ENCODE measurements at regions not wholly inside any gene's neighbourhood (a gene's known extent, or its start where the extent isn't known, plus 50 kb on each side); places are given as distances from the start of the nearest gene placed in this dataset.

- TF ChIP-seq ATF3 (IDR thresholded peaks at IDR 0.05) (no peak), EGR1 (IDR thresholded peaks at IDR 0.05; ENCODE audit: low read depth in 2 of 2) (no peak), RXRA (IDR thresholded peaks at IDR 0.05) (no peak), SP1 (IDR thresholded peaks at IDR 0.05) (no peak), TAF1 (conservative IDR thresholded peaks at IDR 0.05) (no peak), FOXA2 (IDR thresholded peaks at IDR 0.05) (no peak), REST (IDR thresholded peaks at IDR 0.05) (no peak), JUND (IDR thresholded peaks at IDR 0.05) (no peak), RAD21 (IDR thresholded peaks at IDR 0.05) (no peak), GABPA (IDR thresholded peaks at IDR 0.05 in 1 of 2, conservative IDR thresholded peaks at IDR 0.05 in 1 of 2) (no peak), CTCF (IDR thresholded peaks at IDR 0.05; ENCODE audit: low read depth, low read length, missing input control) (no peak)
- Histone ChIP-seq H3K9ac (ENCODE audit: low read depth in 1 of 2, low read length in 2 of 2) (no peak overlapping the region), H3K27ac (ENCODE audit: low read depth in 1 of 2, low read length in 2 of 2) (no peak overlapping the region), H3K9me3 (ENCODE audit: control insufficient read depth in 4 of 4, low read length in 3 of 4) (no peaks in the 10 kb centered on the region), H3K27me3 (ENCODE audit: control insufficient read depth in 4 of 4, insufficient read depth in 4 of 4, low read length in 3 of 4) (no peaks in the 10 kb centered on the region), H3K4me1 (ENCODE audit: control insufficient read depth in 4 of 4, insufficient read depth in 4 of 4, low read length in 3 of 4) (peaks cover 0 to 8% (median 4%) of the 10 kb centered on the region in 4 donors), H3K36me3 (ENCODE audit: control insufficient read depth in 4 of 4, insufficient read depth in 3 of 4, low read depth in 1 of 4, low read length in 3 of 4) (no peaks in the 10 kb centered on the region), H3K4me3 (ENCODE audit: low read depth in 1 of 3, low read length in 3 of 3) (no peak overlapping the region)
- no peak for DNase-seq (ENCODE audit: low spot score)
- WGBS: 80% methylated on average over 2 of the region's 2 CpGs
Observed at GRCh38 chr1:81574408-81574807, 226.3 kb upstream of the ADGRL2 start.

- no peak overlapping the region for H3K27ac ChIP-seq (ENCODE audit: low read depth in 1 of 2, low read length in 2 of 2)
- TF ChIP-seq CTCF (IDR thresholded peaks at IDR 0.05; ENCODE audit: low read depth, low read length, missing input control) (no peak), FOXA2 (IDR thresholded peaks at IDR 0.05) (no peak), MAX (IDR thresholded peaks at IDR 0.05) (no peak), RAD21 (IDR thresholded peaks at IDR 0.05) (no peak), GABPA (IDR thresholded peaks at IDR 0.05 in 1 of 2, conservative IDR thresholded peaks at IDR 0.05 in 1 of 2) (no peak), NR2F2 (IDR thresholded peaks at IDR 0.05) (no peak), ZBTB33 (IDR thresholded peaks at IDR 0.05) (no peak), SP1 (IDR thresholded peaks at IDR 0.05) (no peak), HNF4A (conservative IDR thresholded peaks at IDR 0.05) (no peak), ATF3 (IDR thresholded peaks at IDR 0.05) (no peak), TAF1 (conservative IDR thresholded peaks at IDR 0.05) (no peak), RXRA (IDR thresholded peaks at IDR 0.05) (no peak), YY1 (IDR thresholded peaks at IDR 0.05) (no peak), FOXA1 (IDR thresholded peaks at IDR 0.05) (no peak), HNF4G (IDR thresholded peaks at IDR 0.05) (no peak), JUND (IDR thresholded peaks at IDR 0.05) (no peak)
- H3K4me3 ChIP-seq (ENCODE audit: low read depth in 1 of 3, low read length in 3 of 3): no peak overlapping the region
- no peaks in the 10 kb centered on the region for H3K36me3 ChIP-seq (ENCODE audit: control insufficient read depth in 4 of 4, insufficient read depth in 3 of 4, low read depth in 1 of 4, low read length in 3 of 4)
- H3K9ac ChIP-seq (ENCODE audit: low read depth in 1 of 2, low read length in 2 of 2): no peak overlapping the region
- no peak for DNase-seq (ENCODE audit: low spot score)
- no peaks in the 10 kb centered on the region for H3K27me3 ChIP-seq (ENCODE audit: control insufficient read depth in 4 of 4, insufficient read depth in 4 of 4, low read length in 3 of 4)
- no peaks in the 10 kb centered on the region for H3K9me3 ChIP-seq (ENCODE audit: control insufficient read depth in 4 of 4, low read length in 3 of 4)
- H3K4me1 ChIP-seq (ENCODE audit: control insufficient read depth in 4 of 4, insufficient read depth in 4 of 4, low read length in 3 of 4): peaks cover 0 to 8% (median 4%) of the 10 kb centered on the region in 4 donors
- WGBS: 69% methylated on average over 2 of the region's 2 CpGs
Observed at GRCh38 chr1:81573458-81573857, 227.3 kb upstream of the ADGRL2 start.

Measured in liver (tissue), 8 donors.